ENCODE measurements at regions not wholly inside any gene's neighbourhood (a gene's known extent, or its start where the extent isn't known, plus 50 kb on each side); places are given as distances from the start of the nearest gene placed in this dataset.

DNA sequence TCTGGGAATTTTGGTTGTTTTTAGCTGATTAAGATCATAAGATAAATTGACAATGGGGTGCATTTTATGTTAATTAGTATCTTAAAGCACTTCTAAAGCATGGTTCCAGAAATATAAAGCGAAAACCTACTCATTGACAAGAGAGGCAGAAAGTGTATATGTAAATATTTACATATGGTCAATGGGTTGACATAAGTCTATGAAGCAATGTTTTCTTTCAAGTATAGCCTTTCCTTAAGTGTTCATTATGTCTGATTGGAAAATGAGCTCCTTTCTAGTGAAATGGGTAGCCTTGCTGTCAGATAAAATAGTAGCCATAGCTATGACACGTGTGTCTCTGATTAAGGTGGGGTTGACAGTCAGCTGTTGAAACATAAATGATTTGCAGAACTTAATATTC lies 365.2 kb upstream of the AGTR1 start:
- TF ChIP-seq, protein P1, sequence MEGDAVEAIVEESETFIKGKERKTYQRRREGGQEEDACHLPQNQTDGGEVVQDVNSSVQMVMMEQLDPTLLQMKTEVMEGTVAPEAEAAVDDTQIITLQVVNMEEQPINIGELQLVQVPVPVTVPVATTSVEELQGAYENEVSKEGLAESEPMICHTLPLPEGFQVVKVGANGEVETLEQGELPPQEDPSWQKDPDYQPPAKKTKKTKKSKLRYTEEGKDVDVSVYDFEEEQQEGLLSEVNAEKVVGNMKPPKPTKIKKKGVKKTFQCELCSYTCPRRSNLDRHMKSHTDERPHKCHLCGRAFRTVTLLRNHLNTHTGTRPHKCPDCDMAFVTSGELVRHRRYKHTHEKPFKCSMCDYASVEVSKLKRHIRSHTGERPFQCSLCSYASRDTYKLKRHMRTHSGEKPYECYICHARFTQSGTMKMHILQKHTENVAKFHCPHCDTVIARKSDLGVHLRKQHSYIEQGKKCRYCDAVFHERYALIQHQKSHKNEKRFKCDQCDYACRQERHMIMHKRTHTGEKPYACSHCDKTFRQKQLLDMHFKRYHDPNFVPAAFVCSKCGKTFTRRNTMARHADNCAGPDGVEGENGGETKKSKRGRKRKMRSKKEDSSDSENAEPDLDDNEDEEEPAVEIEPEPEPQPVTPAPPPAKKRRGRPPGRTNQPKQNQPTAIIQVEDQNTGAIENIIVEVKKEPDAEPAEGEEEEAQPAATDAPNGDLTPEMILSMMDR (IDR thresholded peaks at IDR 0.05; ENCODE audit: insufficient read depth, low read length, poor library complexity, severe bottlenecking): no peak
- no peak for TF ChIP-seq EZH2phosphoT487 (conservative IDR thresholded peaks at IDR 0.05; ENCODE audit: low read length)
